Keratinocyte (primary cell): ENCODE measurements at regions not wholly inside any gene's neighbourhood (a gene's known extent, or its start where the extent isn't known, plus 50 kb on each side); places are given as distances from the start of the nearest gene placed in this dataset.
"Not testable (repeated sequence)": the region's sequence is repeated elsewhere in the genome, so short reads cannot be mapped to it uniquely, and the experiment has no call there.

Source experiments
- DNase-seq: peaks from one replicate; pipeline ENCODE4 v3.0.0-alpha.2; 2011; ENCODE audit warnings: low read depth, missing footprints, low spot score
- FAIRE-seq: peaks from 2 replicates; lab custom pipeline; 2011; peaks lifted over from hg19 to GRCh38; lab: Jason Lieb, UNC
- H2AFZ ChIP-seq: 2 replicates; pipeline ENCODE4 v1.6.0; 2012; ENCODE audit warnings: low read length, control low read depth, inconsistent platforms; ENCODE audit not compliant: control insufficient read depth
- H3K27ac ChIP-seq: 2 replicates; pipeline ENCODE4 v1.5.1; 2011; ENCODE audit warnings: low read length; ENCODE audit not compliant: control insufficient read depth, insufficient read depth
- H3K27me3 ChIP-seq: 3 replicates; pipeline ENCODE4 v1.6.0; 2011; ENCODE audit warnings: low read length; ENCODE audit not compliant: control insufficient read depth, insufficient read depth; ENCODE audit errors: extremely low read depth
- H3K36me3 ChIP-seq, 2 experiments: 2 replicates in 1 of 2; 3 replicates in 1 of 2; pipeline ENCODE4 v1.5.1; 2011; ENCODE audit warnings: low read length in 2 of 2, mild to moderate bottlenecking in 1 of 2; ENCODE audit not compliant: control insufficient read depth in 2 of 2, insufficient read depth in 2 of 2; ENCODE audit errors: extremely low read depth in 1 of 2
- H3K4me1 ChIP-seq: 3 replicates; pipeline ENCODE4 v1.5.1; 2011; ENCODE audit warnings: low read length; ENCODE audit not compliant: control insufficient read depth, insufficient read depth; ENCODE audit errors: extremely low read depth
- H3K4me2 ChIP-seq: 3 replicates; pipeline ENCODE4 v1.6.0; 2011; ENCODE audit warnings: low read depth, low read length; ENCODE audit not compliant: control insufficient read depth, insufficient read depth; ENCODE audit errors: extremely low read depth
- H3K4me3 ChIP-seq, 3 experiments: fragments of 200-600 bp in 1 of 3; sonication (generic) in 1 of 3; 2 replicates in 2 of 3; 3 replicates in 1 of 3; pipeline ENCODE4 v1.5.1; 2011 to 2016; ENCODE audit warnings: low read length in 3 of 3, mild to moderate bottlenecking in 3 of 3, control low read depth in 2 of 3, inconsistent platforms in 1 of 3, low read depth in 1 of 3, mixed read lengths in 1 of 3, mixed run types in 1 of 3, moderate library complexity in 1 of 3; ENCODE audit not compliant: control insufficient read depth in 2 of 3, insufficient read depth in 2 of 3; ENCODE audit errors: extremely low read depth in 1 of 3
- H3K79me2 ChIP-seq: 2 replicates; pipeline ENCODE4 v1.6.0; 2012; ENCODE audit warnings: low read length; ENCODE audit not compliant: control insufficient read depth, insufficient read depth
- H3K9ac ChIP-seq: 3 replicates; pipeline ENCODE4 v1.6.0; 2011; ENCODE audit warnings: low read length; ENCODE audit not compliant: control insufficient read depth, insufficient read depth; ENCODE audit errors: extremely low read depth
- H3K9me1 ChIP-seq: 3 replicates; pipeline ENCODE4 v1.6.0; 2011; ENCODE audit warnings: low read length; ENCODE audit not compliant: control insufficient read depth, insufficient read depth; ENCODE audit errors: extremely low read depth
- H3K9me3 ChIP-seq: 2 replicates; pipeline ENCODE4 v1.5.1; 2012; ENCODE audit warnings: low read depth, low read length; ENCODE audit not compliant: control insufficient read depth
- H4K20me1 ChIP-seq: 3 replicates; pipeline ENCODE4 v1.6.0; 2011; ENCODE audit warnings: low read length; ENCODE audit not compliant: control insufficient read depth, insufficient read depth; ENCODE audit errors: extremely low read depth
- EZH2 ChIP-seq: IDR thresholded peaks from one replicate; pipeline ENCODE4 v1.6.1; 2012; ENCODE audit warnings: inconsistent platforms, mild to moderate bottlenecking, low read length, moderate library complexity
- dilution Hi-C: fragments of 300-500 bp; cut with MboI; formaldehyde crosslinking; loops from one replicate; pipeline ENCODE4 v1.7.0; 2020; ENCODE audit warnings: low sequenced_read_pairs; ENCODE audit not compliant: extremely low pct_ligation_motif_present
- TF ChIP-seq, protein P1 (sequence below), 3 experiments: IDR thresholded peaks in 1 of 3; conservative IDR thresholded peaks in 1 of 3; optimal IDR thresholded peaks in 1 of 3; 2 replicates in 2 of 3; 3 replicates in 1 of 3; pipeline versions ENCODE3 to v1.5.1; 2011; ENCODE audit warnings: low read length in 3 of 3, mild to moderate bottlenecking in 3 of 3, moderate library complexity in 2 of 3, control low read depth in 1 of 3, inconsistent platforms in 1 of 3; ENCODE audit not compliant: insufficient read depth in 2 of 3; ENCODE audit errors: extremely low read depth in 1 of 3

DNA sequence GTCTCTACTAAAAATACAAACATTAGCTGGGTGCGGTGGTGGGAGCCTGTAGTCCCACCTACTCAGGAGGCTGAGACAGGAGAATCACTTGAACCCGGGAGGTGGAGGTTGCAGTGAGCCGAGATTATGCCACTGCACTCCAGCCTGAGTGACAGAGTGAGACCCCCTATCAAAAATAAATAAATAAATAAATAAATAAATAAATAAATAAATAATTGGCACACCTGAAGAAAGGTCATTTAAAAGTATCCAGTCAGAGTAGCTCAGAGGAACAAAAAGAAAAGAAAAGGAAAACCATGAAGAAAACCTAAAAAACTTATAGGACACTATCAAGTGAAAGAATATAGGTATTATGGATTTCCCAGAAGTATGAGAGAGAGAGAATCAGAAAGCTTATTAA lies 330.1 kb upstream of the AR start:
- H3K4me3 ChIP-seq, H3K36me3 ChIP-seq, FAIRE-seq, H3K4me1 ChIP-seq, H3K27ac ChIP-seq, H4K20me1 ChIP-seq, DNase-seq, H3K79me2 ChIP-seq, H3K9me1 ChIP-seq, H3K9me3 ChIP-seq, H3K27me3 ChIP-seq, H3K4me2 ChIP-seq, dilution Hi-C loops, H2AFZ ChIP-seq, H3K9ac ChIP-seq: not testable (repeated sequence)

DNA sequence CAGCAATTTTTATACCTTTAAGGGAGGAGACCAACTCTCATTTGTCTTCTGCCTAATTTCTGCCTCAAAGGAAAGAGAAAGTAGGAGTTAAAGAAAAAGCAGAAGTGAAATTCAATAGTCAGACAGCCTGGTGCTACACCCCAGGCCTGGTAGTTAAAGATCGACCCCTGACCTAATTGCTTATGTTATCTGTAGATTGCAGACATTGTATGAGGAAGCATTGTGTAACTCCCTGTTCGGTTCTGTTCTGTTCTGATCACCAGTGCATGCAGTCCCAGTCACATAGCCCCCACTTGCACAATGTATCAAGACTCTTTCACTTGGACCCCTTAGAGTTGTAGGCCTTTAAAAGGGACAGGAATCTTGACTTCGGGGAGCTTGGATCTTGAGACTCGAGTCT lies 335.9 kb upstream of the AR start:
- no peaks in the 10 kb centered on the region for H3K9me1 ChIP-seq
- H3K4me1 ChIP-seq: no peaks in the 10 kb centered on the region
- no peak overlapping the region for H3K4me3 ChIP-seq
- no peaks in the 10 kb centered on the region for H3K27me3 ChIP-seq
- H3K79me2 ChIP-seq: no peaks in the 10 kb centered on the region
- H3K36me3 ChIP-seq: no peaks in the 10 kb centered on the region
- H2AFZ ChIP-seq: no peak overlapping the region
- H3K4me2 ChIP-seq: no peak overlapping the region
- TF ChIP-seq EZH2: no peak
- TF ChIP-seq, protein P1, sequence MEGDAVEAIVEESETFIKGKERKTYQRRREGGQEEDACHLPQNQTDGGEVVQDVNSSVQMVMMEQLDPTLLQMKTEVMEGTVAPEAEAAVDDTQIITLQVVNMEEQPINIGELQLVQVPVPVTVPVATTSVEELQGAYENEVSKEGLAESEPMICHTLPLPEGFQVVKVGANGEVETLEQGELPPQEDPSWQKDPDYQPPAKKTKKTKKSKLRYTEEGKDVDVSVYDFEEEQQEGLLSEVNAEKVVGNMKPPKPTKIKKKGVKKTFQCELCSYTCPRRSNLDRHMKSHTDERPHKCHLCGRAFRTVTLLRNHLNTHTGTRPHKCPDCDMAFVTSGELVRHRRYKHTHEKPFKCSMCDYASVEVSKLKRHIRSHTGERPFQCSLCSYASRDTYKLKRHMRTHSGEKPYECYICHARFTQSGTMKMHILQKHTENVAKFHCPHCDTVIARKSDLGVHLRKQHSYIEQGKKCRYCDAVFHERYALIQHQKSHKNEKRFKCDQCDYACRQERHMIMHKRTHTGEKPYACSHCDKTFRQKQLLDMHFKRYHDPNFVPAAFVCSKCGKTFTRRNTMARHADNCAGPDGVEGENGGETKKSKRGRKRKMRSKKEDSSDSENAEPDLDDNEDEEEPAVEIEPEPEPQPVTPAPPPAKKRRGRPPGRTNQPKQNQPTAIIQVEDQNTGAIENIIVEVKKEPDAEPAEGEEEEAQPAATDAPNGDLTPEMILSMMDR (optimal IDR thresholded peaks at IDR 0.05 in 1 of 3, IDR thresholded peaks at IDR 0.05 in 1 of 3, conservative IDR thresholded peaks at IDR 0.05 in 1 of 3; ENCODE audit: extremely low read depth in 1 of 3, insufficient read depth in 2 of 3, low read length in 3 of 3): no peak
- DNase-seq (no peak), FAIRE-seq (no peak)
- no peaks in the 10 kb centered on the region for H3K9me3 ChIP-seq
- H3K9ac ChIP-seq: no peak overlapping the region
- H3K27ac ChIP-seq: no peak overlapping the region
- dilution Hi-C loops: no loop called here
- no peaks in the 10 kb centered on the region for H4K20me1 ChIP-seq

DNA sequence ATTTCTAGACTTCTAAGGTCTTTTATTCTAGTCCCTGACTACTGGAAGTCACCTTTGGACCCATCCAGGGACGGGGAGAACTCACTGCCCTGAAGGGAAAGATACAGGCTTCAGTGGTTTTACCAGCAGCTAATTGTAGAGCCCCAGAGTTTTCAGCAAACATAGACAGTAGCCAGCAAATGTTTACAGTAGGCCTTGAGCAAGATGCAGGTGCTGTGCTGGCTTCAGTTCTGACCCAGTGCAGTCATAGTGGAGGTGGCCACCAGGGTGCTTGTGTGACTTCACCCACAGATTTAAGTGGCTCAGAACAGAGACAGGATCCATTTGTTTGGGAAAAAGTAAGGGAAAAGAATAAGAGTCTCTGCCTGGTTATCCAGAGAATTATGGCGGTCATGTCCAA lies 384.4 kb upstream of the AR start:
- no peaks in the 10 kb centered on the region for H3K9me3 ChIP-seq
- H4K20me1 ChIP-seq: no peaks in the 10 kb centered on the region
- no peaks in the 10 kb centered on the region for H3K27me3 ChIP-seq
- H2AFZ ChIP-seq: no peak overlapping the region
- FAIRE-seq: no peak
- no peak for DNase-seq
- H3K9ac ChIP-seq: no peak overlapping the region
- H3K4me2 ChIP-seq: no peak overlapping the region
- no peak overlapping the region for H3K27ac ChIP-seq
- TF ChIP-seq, protein P1 (optimal IDR thresholded peaks at IDR 0.05 in 1 of 3, IDR thresholded peaks at IDR 0.05 in 1 of 3, conservative IDR thresholded peaks at IDR 0.05 in 1 of 3; ENCODE audit: extremely low read depth in 1 of 3, insufficient read depth in 2 of 3, low read length in 3 of 3): no peak
- no peak for TF ChIP-seq EZH2
- no peak overlapping the region for H3K4me3 ChIP-seq
- no peaks in the 10 kb centered on the region for H3K4me1 ChIP-seq
- dilution Hi-C loops: no loop called here
- no peaks in the 10 kb centered on the region for H3K9me1 ChIP-seq
- H3K36me3 ChIP-seq: no peaks in the 10 kb centered on the region
- H3K79me2 ChIP-seq: no peaks in the 10 kb centered on the region
